ENCODE measurements at regions not wholly inside any gene's neighbourhood (a gene's known extent, or its start where the extent isn't known, plus 50 kb on each side); places are given as distances from the start of the nearest gene placed in this dataset.

- no peaks in the 10 kb centered on the region for H3K36me3 ChIP-seq (ENCODE audit: control insufficient read depth in 2 of 2, insufficient read depth in 1 of 2, low read length in 2 of 2)
- H3K4me1 ChIP-seq (ENCODE audit: control insufficient read depth, insufficient read depth, low read length), result no peaks in the 10 kb centered on the region
- H3K9me3 ChIP-seq (ENCODE audit: control insufficient read depth, insufficient read depth, low read depth, low read length), result no peaks in the 10 kb centered on the region
- ChIA-PET POLR2A (no interaction called here), CTCF (no interaction called here)
- H3K4me3 ChIP-seq (ENCODE audit: low read depth, low read length), result no peak overlapping the region
- no peak overlapping the region for H3K27ac ChIP-seq (ENCODE audit: extremely low read depth, low read depth, low read length)
- TF ChIP-seq SCRT1 (tag by site-specific recombination; IDR thresholded peaks at IDR 0.05; ENCODE audit: borderline replicate concordance) (no peak), ZNF426 (tag by site-specific recombination; IDR thresholded peaks at IDR 0.05) (no peak), ZXDB (tag by site-specific recombination; IDR thresholded peaks at IDR 0.05) (no peak), ZBTB10 (tag by site-specific recombination; IDR thresholded peaks at IDR 0.05) (no peak), ZNF202 (tag by site-specific recombination; IDR thresholded peaks at IDR 0.05; ENCODE audit: borderline replicate concordance) (no peak), ZNF704 (tag by site-specific recombination; IDR thresholded peaks at IDR 0.05) (no peak), ZNF138 (tag by site-specific recombination; IDR thresholded peaks at IDR 0.05; ENCODE audit: borderline replicate concordance) (no peak), ZNF239 (tag by site-specific recombination; IDR thresholded peaks at IDR 0.05) (no peak), ZFP69B (tag by site-specific recombination; IDR thresholded peaks at IDR 0.05) (no peak)
Measured at GRCh38 chr2:36235426-36235825, 120.2 kb upstream of the CRIM1 start.

GRCh38 chr2:36223259-36223658 lies 132.3 kb upstream of the CRIM1 start:
- ChIA-PET CTCF (no interaction called here), POLR2A (no interaction called here)
- H3K4me1 ChIP-seq (ENCODE audit: control insufficient read depth, insufficient read depth, low read length), result no peaks in the 10 kb centered on the region
- no peak overlapping the region for H3K4me3 ChIP-seq (ENCODE audit: low read depth, low read length)
- H3K9me3 ChIP-seq (ENCODE audit: control insufficient read depth, insufficient read depth, low read depth, low read length), result no peaks in the 10 kb centered on the region
- TF ChIP-seq MZF1 (tag by site-specific recombination; IDR thresholded peaks at IDR 0.05; ENCODE audit: borderline replicate concordance), result no peak
- no peak for TF ChIP-seq ZNF202 (tag by site-specific recombination; IDR thresholded peaks at IDR 0.05; ENCODE audit: borderline replicate concordance)
- TF ChIP-seq ZNF239 (tag by site-specific recombination; IDR thresholded peaks at IDR 0.05), result no peak
- no peak for TF ChIP-seq PRDM1 (tag by site-specific recombination; IDR thresholded peaks at IDR 0.05)
- TF ChIP-seq SETDB1 (IDR thresholded peaks at IDR 0.05; ENCODE audit: insufficient read length, low read length), result no peak
- TF ChIP-seq ZNF549 (tag by site-specific recombination; IDR thresholded peaks at IDR 0.05), result no peak
- no peak for TF ChIP-seq GLIS1 (tag by site-specific recombination; IDR thresholded peaks at IDR 0.05)
- no peak for TF ChIP-seq ZBTB48 (tag by site-specific recombination; IDR thresholded peaks at IDR 0.05)
- TF ChIP-seq ZXDB (tag by site-specific recombination; IDR thresholded peaks at IDR 0.05), result no peak
- TF ChIP-seq PATZ1 (tag by site-specific recombination; IDR thresholded peaks at IDR 0.05), result no peak
- no peak overlapping the region for H3K27ac ChIP-seq (ENCODE audit: extremely low read depth, low read depth, low read length)
- H3K36me3 ChIP-seq (ENCODE audit: control insufficient read depth in 2 of 2, insufficient read depth in 1 of 2, low read length in 2 of 2), result no peaks in the 10 kb centered on the region

- H3K36me3 ChIP-seq (ENCODE audit: control insufficient read depth in 2 of 2, insufficient read depth in 1 of 2, low read length in 2 of 2), result no peaks in the 10 kb centered on the region
- TF ChIP-seq ZNF548 (tag by site-specific recombination; IDR thresholded peaks at IDR 0.05), result no peak
- TF ChIP-seq ZBTB26 (tag by site-specific recombination; optimal IDR thresholded peaks at IDR 0.05), result no peak
- no peak for TF ChIP-seq KLF8 (tag by site-specific recombination; IDR thresholded peaks at IDR 0.05)
- TF ChIP-seq PRDM1 (tag by site-specific recombination; IDR thresholded peaks at IDR 0.05), result no peak
- H3K27ac ChIP-seq (ENCODE audit: extremely low read depth, low read depth, low read length), result no peak overlapping the region
- CTCF ChIA-PET, result no interaction called here
- H3K4me1 ChIP-seq (ENCODE audit: control insufficient read depth, insufficient read depth, low read length), result no peaks in the 10 kb centered on the region
- POLR2A ChIA-PET, result no interaction called here
- H3K9me3 ChIP-seq (ENCODE audit: control insufficient read depth, insufficient read depth, low read depth, low read length), result no peaks in the 10 kb centered on the region
- H3K4me3 ChIP-seq (ENCODE audit: low read depth, low read length), result no peak overlapping the region
Measured at GRCh38 chr2:36222485-36222884, 133.1 kb upstream of the CRIM1 start.

Data from HEK293 (cell line).